H9 (cell line): ENCODE measurements at regions not wholly inside any gene's neighbourhood (a gene's known extent, or its start where the extent isn't known, plus 50 kb on each side); places are given as distances from the start of the nearest gene placed in this dataset.

Experiments
- DNase-seq: peaks from one replicate; pipeline ENCODE4 v3.0.0-alpha.2; 2017
- H2AFZ ChIP-seq: one replicate; pipeline ENCODE4 v1.6.1; 2013; ENCODE audit warnings: mild to moderate bottlenecking, low read length, control low read depth, moderate library complexity
- H2AK5ac ChIP-seq: 2 replicates; pipeline ENCODE4 v1.6.1; 2013; ENCODE audit warnings: low read length, control low read depth, mixed read lengths; ENCODE audit not compliant: insufficient read length
- H2BK120ac ChIP-seq: one replicate; pipeline ENCODE4 v1.6.1; 2013; ENCODE audit warnings: low read depth, mild to moderate bottlenecking, low read length, control low read depth, inconsistent platforms; ENCODE audit not compliant: poor library complexity, severe bottlenecking
- H2BK12ac ChIP-seq: 2 replicates; pipeline ENCODE4 v1.6.1; 2013; ENCODE audit warnings: low read length, control low read depth, mixed read lengths, low read depth; ENCODE audit not compliant: insufficient read length
- H2BK15ac ChIP-seq: 2 replicates; pipeline ENCODE4 v1.6.1; 2013; ENCODE audit warnings: low read depth, low read length, control low read depth
- H2BK20ac ChIP-seq: one replicate; pipeline ENCODE4 v1.6.1; 2013; ENCODE audit warnings: low read depth, mild to moderate bottlenecking, low read length, control low read depth, inconsistent platforms; ENCODE audit not compliant: poor library complexity, severe bottlenecking
- H2BK5ac ChIP-seq: 2 replicates; pipeline ENCODE4 v1.6.1; 2013; ENCODE audit warnings: low read length, control low read depth, mixed read lengths; ENCODE audit not compliant: insufficient read length
- H3K14ac ChIP-seq: 2 replicates; pipeline ENCODE4 v1.6.1; 2013; ENCODE audit warnings: low read length, control low read depth; ENCODE audit not compliant: insufficient read depth
- H3K18ac ChIP-seq: 2 replicates; pipeline ENCODE4 v1.6.1; 2013; ENCODE audit warnings: low read depth, mild to moderate bottlenecking, mixed read lengths, low read length, control low read depth; ENCODE audit not compliant: insufficient read length
- H3K23ac ChIP-seq: 2 replicates; pipeline ENCODE4 v1.6.1; 2013; ENCODE audit warnings: low read length, control low read depth, mixed read lengths, low read depth; ENCODE audit not compliant: insufficient read length
- H3K23me2 ChIP-seq: 2 replicates; pipeline ENCODE4 v1.6.1; 2013; ENCODE audit warnings: low read depth, mild to moderate bottlenecking, mixed read lengths, low read length, control low read depth; ENCODE audit not compliant: insufficient read length, poor library complexity, severe bottlenecking
- H3K27ac ChIP-seq: 2 replicates; pipeline ENCODE4 v1.5.1; 2013; ENCODE audit warnings: low read length, control low read depth, mixed read lengths, low read depth; ENCODE audit not compliant: insufficient read length
- H3K27me3 ChIP-seq: 2 replicates; pipeline ENCODE4 v1.6.1; 2013; ENCODE audit warnings: low read length, control low read depth, inconsistent platforms; ENCODE audit not compliant: insufficient read depth
- H3K4ac ChIP-seq: 2 replicates; pipeline ENCODE4 v1.6.1; 2013; ENCODE audit warnings: low read depth, mild to moderate bottlenecking, control low read depth, inconsistent platforms, low read length, moderate library complexity
- H3K4me1 ChIP-seq: 2 replicates; pipeline ENCODE4 v1.6.1; 2013; ENCODE audit warnings: low read length, control low read depth, inconsistent platforms; ENCODE audit not compliant: insufficient read depth
- H3K4me2 ChIP-seq: 2 replicates; pipeline ENCODE4 v1.6.1; 2013; ENCODE audit warnings: low read length, control low read depth, mixed read lengths; ENCODE audit not compliant: insufficient read length, insufficient read depth
- H3K56ac ChIP-seq: 2 replicates; pipeline ENCODE4 v1.6.1; 2013; ENCODE audit warnings: low read depth, mild to moderate bottlenecking, mixed read lengths, low read length, control low read depth; ENCODE audit not compliant: insufficient read length
- H3K79me1 ChIP-seq: 2 replicates; pipeline ENCODE4 v1.6.1; 2013; ENCODE audit warnings: low read depth, mild to moderate bottlenecking, moderate library complexity, low read length, control low read depth, inconsistent platforms; ENCODE audit not compliant: insufficient read depth, poor library complexity, severe bottlenecking
- H3K79me2 ChIP-seq: 2 replicates; pipeline ENCODE4 v1.6.1; 2013; ENCODE audit warnings: low read length, control low read depth, inconsistent platforms; ENCODE audit not compliant: insufficient read depth
- H3K9ac ChIP-seq: 2 replicates; pipeline ENCODE4 v1.6.1; 2013; ENCODE audit warnings: low read length, control low read depth, mixed read lengths; ENCODE audit not compliant: insufficient read length; ENCODE audit errors: extremely low read depth
- H3K9me3 ChIP-seq: one replicate; pipeline ENCODE4 v1.6.1; 2013; ENCODE audit warnings: low read depth, low read length, inconsistent platforms; ENCODE audit not compliant: control insufficient read depth
- H3T11ph ChIP-seq: one replicate; pipeline ENCODE4 v1.6.1; 2013; ENCODE audit warnings: mild to moderate bottlenecking, low read length, control low read depth, inconsistent platforms
- H4K20me1 ChIP-seq: one replicate; pipeline ENCODE4 v1.6.1; 2013; ENCODE audit not compliant: control insufficient read depth, insufficient read length, insufficient read depth
- H4K5ac ChIP-seq: 2 replicates; pipeline ENCODE4 v1.6.1; 2013; ENCODE audit warnings: low read depth, mild to moderate bottlenecking, mixed read lengths, low read length, control low read depth; ENCODE audit not compliant: insufficient read length
- H4K8ac ChIP-seq: replicated peaks from 2 replicates; pipeline ENCODE4 v1.6.1; 2013; ENCODE audit warnings: low read length, control low read depth, mixed read lengths, low read depth; ENCODE audit not compliant: insufficient read length
- H4K91ac ChIP-seq: 2 replicates; pipeline ENCODE4 v1.6.1; 2013; ENCODE audit warnings: low read depth, mild to moderate bottlenecking, moderate library complexity, mixed read lengths, low read length, control low read depth; ENCODE audit not compliant: insufficient read length
- H3K27ac Mint-ChIP-seq, 3 experiments: 2 replicates in 2 of 3; 3 replicates in 1 of 3; pipeline ENCODE4 v1.8.0; 2020 to 2021; ENCODE audit warnings: mixed read lengths in 3 of 3, mild to moderate bottlenecking in 1 of 3, moderate library complexity in 1 of 3
- H3K27me3 Mint-ChIP-seq: 2 replicates; pipeline ENCODE4 v1.8.0; 2021; ENCODE audit warnings: low read depth, mild to moderate bottlenecking, moderate library complexity, mixed read lengths
- H3K36me3 Mint-ChIP-seq, 3 experiments: 2 replicates in 2 of 3; 3 replicates in 1 of 3; pipeline ENCODE4 v1.8.0; 2020 to 2021; ENCODE audit warnings: low read depth in 3 of 3, mixed read lengths in 3 of 3; ENCODE audit not compliant: insufficient read depth in 1 of 3
- H3K4me1 Mint-ChIP-seq, 2 experiments: 2 replicates each; pipeline ENCODE4 v1.8.0; 2020; ENCODE audit warnings: mixed read lengths in 2 of 2
- H3K4me3 Mint-ChIP-seq, 2 experiments: 2 replicates in 1 of 2; 3 replicates in 1 of 2; pipeline ENCODE4 v1.8.0; 2020 to 2021; ENCODE audit warnings: mild to moderate bottlenecking in 2 of 2, mixed read lengths in 2 of 2, moderate library complexity in 1 of 2
- H3K9me3 Mint-ChIP-seq, 2 experiments: 2 replicates in 1 of 2; 3 replicates in 1 of 2; pipeline ENCODE4 v1.8.0; 2020; ENCODE audit warnings: mild to moderate bottlenecking in 2 of 2, mixed read lengths in 2 of 2, moderate library complexity in 1 of 2
- WGBS: extraction: QIAGEN DNeasy Blood & Tissue Kit; methylation state at CpG from one replicate; pipeline ENCODE4 v1.1.7; 2013; ENCODE audit warnings: missing lambda C conversion rate, low lambda C conversion rate, mixed read lengths; ENCODE audit not compliant: insufficient read length; ENCODE audit errors: extremely low coverage; 5-methylcytosine and 5-hydroxymethylcytosine counted together
- TF ChIP-seq, protein P1 (sequence below): fragments of 200-600 bp; sonication (generic); conservative IDR thresholded peaks from 3 replicates; pipeline ENCODE4 v1.8.0; 2021; ENCODE audit warnings: antibody characterized with exemption, mild to moderate bottlenecking

DNA sequence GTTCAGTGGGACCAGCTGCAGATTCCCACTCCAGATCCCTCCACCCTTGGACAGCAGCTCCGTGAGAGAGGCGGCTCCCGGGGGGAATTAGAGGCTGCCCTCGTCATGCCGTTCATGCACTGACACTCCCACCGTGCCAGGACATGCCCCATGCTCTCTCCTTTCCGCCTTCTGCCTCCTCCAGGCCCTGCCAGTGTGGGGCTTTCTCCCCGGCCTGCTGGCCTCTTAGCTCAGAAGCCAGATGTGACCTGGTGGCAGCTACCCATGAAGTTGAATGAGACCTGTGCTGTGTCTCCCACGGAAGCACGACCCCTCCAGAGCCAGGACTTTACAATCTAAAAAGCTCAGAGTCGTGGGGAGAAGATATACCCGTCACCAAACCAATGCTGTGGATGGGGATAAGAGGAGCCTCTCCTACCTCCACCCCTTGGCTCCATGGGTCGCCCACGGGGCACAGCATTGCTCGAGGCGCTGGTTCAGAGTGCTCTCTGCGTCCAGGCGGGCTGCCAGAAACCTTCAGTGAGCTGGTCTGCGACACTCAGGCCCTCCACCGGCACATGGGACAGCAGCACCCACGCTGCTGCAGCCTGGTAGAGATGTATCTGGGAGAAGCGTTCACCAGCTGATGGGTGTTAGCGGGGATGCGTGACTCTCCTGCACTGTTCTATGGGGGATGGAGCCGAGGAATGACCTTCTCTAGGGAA, 111.0 kb upstream of the GPC1 start:
- H2AFZ ChIP-seq, result no peak overlapping the region
- no peak overlapping the region for H4K5ac ChIP-seq
- H3K23ac ChIP-seq, result no peak overlapping the region
- no CpG with 5 or more reads among the region's 25 CpGs for WGBS
- no peak overlapping the region; the same call in 1 of the 2 replicates for H3K14ac ChIP-seq
- H3K23me2 ChIP-seq, result no peaks in the 10 kb centered on the region
- H3K9ac ChIP-seq, result no peak overlapping the region
- no peaks in the 10 kb centered on the region for H3K9me3 ChIP-seq
- no peak overlapping the region for H3K18ac ChIP-seq
- Mint-ChIP-seq H3K4me1 (peaks cover 17 to 18% of the 10 kb centered on the region in 2 experiments), H3K27ac (no peak overlapping the region), H3K27me3 (peaks cover 10% of the 10 kb centered on the region), H3K4me3 (no peak overlapping the region), H3K36me3 (no peaks in the 10 kb centered on the region), H3K9me3 (no peaks in the 10 kb centered on the region; a peak in 1 of 5 replicates)
- no peak overlapping the region for H2BK20ac ChIP-seq
- H3T11ph ChIP-seq, result no peak overlapping the region
- no peak overlapping the region for H2AK5ac ChIP-seq
- no peaks in the 10 kb centered on the region for H3K79me1 ChIP-seq
- H3K4me1 ChIP-seq, result no peaks in the 10 kb centered on the region
- H2BK12ac ChIP-seq, result no peak overlapping the region
- no peaks in the 10 kb centered on the region for H3K27me3 ChIP-seq
- no peaks in the 10 kb centered on the region for H3K79me2 ChIP-seq
- no peak overlapping the region for H3K4me2 ChIP-seq
- no peak overlapping the region for H3K4ac ChIP-seq
- no peaks in the 10 kb centered on the region for H4K20me1 ChIP-seq
- no peak overlapping the region for H3K27ac ChIP-seq
- H2BK15ac ChIP-seq, result no peak overlapping the region
- TF ChIP-seq, protein P1, sequence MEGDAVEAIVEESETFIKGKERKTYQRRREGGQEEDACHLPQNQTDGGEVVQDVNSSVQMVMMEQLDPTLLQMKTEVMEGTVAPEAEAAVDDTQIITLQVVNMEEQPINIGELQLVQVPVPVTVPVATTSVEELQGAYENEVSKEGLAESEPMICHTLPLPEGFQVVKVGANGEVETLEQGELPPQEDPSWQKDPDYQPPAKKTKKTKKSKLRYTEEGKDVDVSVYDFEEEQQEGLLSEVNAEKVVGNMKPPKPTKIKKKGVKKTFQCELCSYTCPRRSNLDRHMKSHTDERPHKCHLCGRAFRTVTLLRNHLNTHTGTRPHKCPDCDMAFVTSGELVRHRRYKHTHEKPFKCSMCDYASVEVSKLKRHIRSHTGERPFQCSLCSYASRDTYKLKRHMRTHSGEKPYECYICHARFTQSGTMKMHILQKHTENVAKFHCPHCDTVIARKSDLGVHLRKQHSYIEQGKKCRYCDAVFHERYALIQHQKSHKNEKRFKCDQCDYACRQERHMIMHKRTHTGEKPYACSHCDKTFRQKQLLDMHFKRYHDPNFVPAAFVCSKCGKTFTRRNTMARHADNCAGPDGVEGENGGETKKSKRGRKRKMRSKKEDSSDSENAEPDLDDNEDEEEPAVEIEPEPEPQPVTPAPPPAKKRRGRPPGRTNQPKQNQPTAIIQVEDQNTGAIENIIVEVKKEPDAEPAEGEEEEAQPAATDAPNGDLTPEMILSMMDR, result no peak
- H4K8ac ChIP-seq, result no peak overlapping the region
- no peak for DNase-seq
- H2BK120ac ChIP-seq, result no peak overlapping the region
- no peak overlapping the region for H2BK5ac ChIP-seq
- no peak overlapping the region for H4K91ac ChIP-seq
- H3K56ac ChIP-seq, result no peak overlapping the region
